Astrocyte (in vitro differentiated cells and primary cell): ENCODE measurements at regions not wholly inside any gene's neighbourhood (a gene's known extent, or its start where the extent isn't known, plus 50 kb on each side); places are given as distances from the start of the nearest gene placed in this dataset.

Experiments
- EZH2 ChIP-seq: IDR thresholded peaks from 2 replicates; pipeline ENCODE4 v1.6.1; 2012; ENCODE audit warnings: mild to moderate bottlenecking, low read length, inconsistent platforms; ENCODE audit not compliant: insufficient read depth
- TF ChIP-seq, protein P1 (sequence below): IDR thresholded peaks from 2 replicates; pipeline ENCODE4 v1.5.1; 2011; ENCODE audit warnings: low read depth, mild to moderate bottlenecking, inconsistent platforms, low read length, moderate library complexity; ENCODE audit not compliant: insufficient read depth

DNA sequence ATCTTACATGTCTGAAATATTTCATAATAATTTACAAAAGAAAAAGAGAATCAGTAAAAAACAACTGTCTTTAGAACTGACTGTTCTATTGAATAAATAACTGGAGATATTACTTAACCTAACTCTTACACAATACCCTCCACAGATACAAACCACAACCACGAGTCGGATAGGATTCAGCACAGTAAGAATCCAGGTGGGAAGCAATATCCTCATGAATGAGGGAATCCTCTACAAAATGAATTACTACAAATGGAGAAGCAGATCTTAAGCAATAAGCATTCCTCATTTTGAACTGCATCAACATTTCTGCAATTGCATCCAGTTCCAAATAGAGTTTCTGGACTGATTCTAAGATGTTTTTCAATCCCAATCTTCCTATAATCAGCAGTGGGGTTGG lies 227.1 kb downstream of the SH2D1A start:
- TF ChIP-seq, protein P1, sequence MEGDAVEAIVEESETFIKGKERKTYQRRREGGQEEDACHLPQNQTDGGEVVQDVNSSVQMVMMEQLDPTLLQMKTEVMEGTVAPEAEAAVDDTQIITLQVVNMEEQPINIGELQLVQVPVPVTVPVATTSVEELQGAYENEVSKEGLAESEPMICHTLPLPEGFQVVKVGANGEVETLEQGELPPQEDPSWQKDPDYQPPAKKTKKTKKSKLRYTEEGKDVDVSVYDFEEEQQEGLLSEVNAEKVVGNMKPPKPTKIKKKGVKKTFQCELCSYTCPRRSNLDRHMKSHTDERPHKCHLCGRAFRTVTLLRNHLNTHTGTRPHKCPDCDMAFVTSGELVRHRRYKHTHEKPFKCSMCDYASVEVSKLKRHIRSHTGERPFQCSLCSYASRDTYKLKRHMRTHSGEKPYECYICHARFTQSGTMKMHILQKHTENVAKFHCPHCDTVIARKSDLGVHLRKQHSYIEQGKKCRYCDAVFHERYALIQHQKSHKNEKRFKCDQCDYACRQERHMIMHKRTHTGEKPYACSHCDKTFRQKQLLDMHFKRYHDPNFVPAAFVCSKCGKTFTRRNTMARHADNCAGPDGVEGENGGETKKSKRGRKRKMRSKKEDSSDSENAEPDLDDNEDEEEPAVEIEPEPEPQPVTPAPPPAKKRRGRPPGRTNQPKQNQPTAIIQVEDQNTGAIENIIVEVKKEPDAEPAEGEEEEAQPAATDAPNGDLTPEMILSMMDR = no peak
- TF ChIP-seq EZH2 = no peak
